ENCODE measurements at regions not wholly inside any gene's neighbourhood (a gene's known extent, or its start where the extent isn't known, plus 50 kb on each side); places are given as distances from the start of the nearest gene placed in this dataset.

DNA sequence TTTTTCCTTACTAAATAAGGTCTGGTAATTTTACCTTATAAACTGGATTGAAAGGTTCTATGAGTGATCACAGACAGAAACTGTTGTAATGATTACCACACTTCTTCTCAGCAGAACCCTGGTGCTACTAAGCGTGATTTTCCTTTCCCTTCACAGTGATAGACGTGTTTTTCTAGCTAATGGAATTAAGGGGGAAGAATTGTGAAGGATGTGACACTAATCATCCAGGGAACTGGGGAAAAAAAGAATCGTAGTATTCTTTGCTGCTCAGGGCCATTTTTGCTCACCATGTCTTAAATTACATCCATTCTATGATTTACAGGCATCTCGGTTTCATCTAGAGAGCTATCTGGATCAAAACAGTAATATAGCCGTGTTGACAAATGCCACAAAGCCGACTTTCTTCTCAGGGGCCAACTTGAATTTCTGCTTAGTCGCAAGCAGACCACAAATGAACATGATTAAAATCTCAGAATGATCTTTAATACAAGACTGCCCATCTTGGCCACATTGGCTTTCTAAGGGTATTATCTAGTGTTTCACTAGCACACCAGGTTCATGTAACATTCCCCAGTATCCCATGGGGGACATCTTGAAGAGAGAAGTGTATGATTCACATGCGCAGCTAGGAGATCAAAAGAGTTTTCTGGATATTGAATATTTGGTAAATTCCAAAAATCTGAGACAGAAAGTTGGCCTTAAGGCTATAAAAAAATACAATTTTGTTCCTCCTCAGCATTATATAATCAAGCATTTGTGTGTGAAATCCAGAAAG lies 154.0 kb downstream of the UGT8 start:
- Histone ChIP-seq H3K23ac (ENCODE audit: insufficient read length) (no peak overlapping the region), H2BK120ac (replicated peaks; ENCODE audit: low read depth, low read length) (no peak overlapping the region), H3K4me1 (replicated peaks in 1 of 4; ENCODE audit: control insufficient read depth in 3 of 4, insufficient read depth in 4 of 4, low read length in 3 of 4) (no peaks in the 10 kb centered on the region), H3K36me3 (ENCODE audit: control insufficient read depth in 2 of 4, insufficient read depth in 4 of 4, low read length in 3 of 4) (no peaks in the 10 kb centered on the region), H3K27me3 (replicated peaks in 1 of 4; ENCODE audit: control insufficient read depth in 3 of 4, extremely low read depth in 1 of 4, insufficient read depth in 3 of 4, low read length in 3 of 4) (no peaks in the 10 kb centered on the region), H4K20me1 (replicated peaks in 1 of 2; ENCODE audit: control insufficient read depth in 1 of 2, insufficient read depth in 2 of 2, low read length in 2 of 2) (no peaks in the 10 kb centered on the region), H3K9ac (replicated peaks in 1 of 4; ENCODE audit: extremely low read depth in 1 of 4, low read depth in 3 of 4, low read length in 3 of 4) (no peak overlapping the region), H2BK20ac (ENCODE audit: low read length) (no peak overlapping the region), H3K18ac (ENCODE audit: extremely low read depth, low read length) (no peak overlapping the region), H3K27ac (ENCODE audit: low read depth, low read length) (no peak overlapping the region), H3K4me3 (ENCODE audit: extremely low read depth in 1 of 4, insufficient read depth in 2 of 4, low read depth in 3 of 4, low read length in 4 of 4) (no peak overlapping the region), H3K79me1 (ENCODE audit: low read depth, low read length) (no peaks in the 10 kb centered on the region), H2AK5ac (ENCODE audit: low read depth, low read length) (no peak overlapping the region), H3K4me2 (ENCODE audit: insufficient read depth in 1 of 2, low read depth in 2 of 2, low read length in 2 of 2) (no peak overlapping the region), H3K56ac (replicated peaks; ENCODE audit: insufficient read length, low read depth, low read length) (no peak overlapping the region), H2BK12ac (ENCODE audit: low read depth, low read length) (no peak overlapping the region), H3K4ac (replicated peaks; ENCODE audit: insufficient read length, low read depth, low read length) (no peak overlapping the region), H2BK15ac (ENCODE audit: low read length) (no peak overlapping the region), H3K14ac (ENCODE audit: insufficient read length) (no peak overlapping the region), H2BK5ac (ENCODE audit: low read depth, low read length) (no peak overlapping the region), H3K79me2 (ENCODE audit: control insufficient read depth in 1 of 2, insufficient read depth in 2 of 2, low read length in 2 of 2) (no peaks in the 10 kb centered on the region), H3K9me3 (ENCODE audit: insufficient read depth in 2 of 2, low read depth in 1 of 2, low read length in 1 of 2) (no peaks in the 10 kb centered on the region), H4K8ac (ENCODE audit: extremely low read depth, insufficient read depth, low read length) (no peak overlapping the region), H4K91ac (replicated peaks; ENCODE audit: insufficient read length, low read length) (no peak overlapping the region), H2AFZ (ENCODE audit: low read length) (no peak overlapping the region), H3K23me2 (ENCODE audit: low read depth, low read length) (no peaks in the 10 kb centered on the region), H4K5ac (ENCODE audit: insufficient read length, low read depth, low read length) (no peak overlapping the region)
- DNase-seq (ENCODE audit: low read depth in 1 of 2, low spot score in 2 of 2) (no peak), FAIRE-seq (no peak)
- CTCF ChIA-PET (ENCODE audit: partially characterized antibody): interaction anchor here (0.9 to 1.0 kb wide), 2 partner anchors 67 to 364 kb away, joined by 3 read pairs; no protein-coding TSS in a partner anchor
- 85% methylated on average over 8 of the region's 8 CpGs; no CpG with 5 or more reads in 1 of the 2 experiments for WGBS, 2 experiments (ENCODE audit: extremely low coverage in 1 of 2, insufficient coverage in 1 of 2, insufficient read length in 1 of 2, insufficient replicate concordance in 2 of 2, low coverage in 1 of 2, low lambda C conversion rate in 2 of 2, missing lambda C conversion rate in 1 of 2)
- POLR2A ChIA-PET (ENCODE audit: partially characterized antibody): interaction anchor here (0.9 to 1.1 kb wide), 2 partner anchors 10 to 11 kb away, joined by 3 read pairs; no protein-coding TSS in a partner anchor
- no peak for TF ChIP-seq MAFK (IDR thresholded peaks at IDR 0.05; ENCODE audit: low read depth, low read length)
- no peak for TF ChIP-seq SP2 (IDR thresholded peaks at IDR 0.05; ENCODE audit: low read length)
- no peak for TF ChIP-seq KDM5A (IDR thresholded peaks at IDR 0.05; ENCODE audit: low read length)
- TF ChIP-seq, protein P1, sequence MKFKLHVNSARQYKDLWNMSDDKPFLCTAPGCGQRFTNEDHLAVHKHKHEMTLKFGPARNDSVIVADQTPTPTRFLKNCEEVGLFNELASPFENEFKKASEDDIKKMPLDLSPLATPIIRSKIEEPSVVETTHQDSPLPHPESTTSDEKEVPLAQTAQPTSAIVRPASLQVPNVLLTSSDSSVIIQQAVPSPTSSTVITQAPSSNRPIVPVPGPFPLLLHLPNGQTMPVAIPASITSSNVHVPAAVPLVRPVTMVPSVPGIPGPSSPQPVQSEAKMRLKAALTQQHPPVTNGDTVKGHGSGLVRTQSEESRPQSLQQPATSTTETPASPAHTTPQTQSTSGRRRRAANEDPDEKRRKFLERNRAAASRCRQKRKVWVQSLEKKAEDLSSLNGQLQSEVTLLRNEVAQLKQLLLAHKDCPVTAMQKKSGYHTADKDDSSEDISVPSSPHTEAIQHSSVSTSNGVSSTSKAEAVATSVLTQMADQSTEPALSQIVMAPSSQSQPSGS (IDR thresholded peaks at IDR 0.05; ENCODE audit: low read length): no peak
- no peak for TF ChIP-seq TBP (IDR thresholded peaks at IDR 0.05; ENCODE audit: low read depth, low read length)
